GM23338 (cell line): ENCODE measurements at regions not wholly inside any gene's neighbourhood (a gene's known extent, or its start where the extent isn't known, plus 50 kb on each side); places are given as distances from the start of the nearest gene placed in this dataset.

ENCODE experiments used
- ATAC-seq: fragments of 200-7000 bp; cut with Tn5 transposase; 3 replicates; pipeline ENCODE4 v1.9.1; 2020
- DNase-seq: peaks from one replicate; pipeline ENCODE4 v3.0.0-alpha.2; 2015; ENCODE audit warnings: low spot score
- H2AFZ ChIP-seq: fragments of 200-600 bp; sonication (generic); 2 replicates; pipeline ENCODE4 v1.8.0; 2016; ENCODE audit warnings: antibody characterized with exemption, mild to moderate bottlenecking, moderate library complexity
- H3F3A ChIP-seq: fragments of 200-600 bp; sonication (generic); replicated peaks from 2 replicates; pipeline ENCODE4 v1.8.0; 2017; ENCODE audit warnings: antibody characterized with exemption, mixed run types, low read depth
- H3K27ac ChIP-seq: fragments of 200-600 bp; sonication (generic); 2 replicates; pipeline ENCODE4 v1.6.1; 2016; ENCODE audit warnings: low read depth
- H3K27me3 ChIP-seq: fragments of 200-600 bp; sonication (generic); 2 replicates; pipeline ENCODE4 v1.8.0; 2016; ENCODE audit warnings: mild to moderate bottlenecking, mixed run types, moderate library complexity; ENCODE audit not compliant: insufficient read depth
- H3K36me3 ChIP-seq: fragments of 200-600 bp; sonication (generic); 2 replicates; pipeline ENCODE4 v1.8.0; 2016; ENCODE audit warnings: mild to moderate bottlenecking; ENCODE audit not compliant: insufficient read depth
- H3K4me1 ChIP-seq: fragments of 200-600 bp; sonication (generic); 2 replicates; pipeline ENCODE4 v1.8.0; 2016; ENCODE audit warnings: mild to moderate bottlenecking, moderate library complexity; ENCODE audit not compliant: insufficient read depth
- H3K4me2 ChIP-seq: fragments of 200-600 bp; sonication (generic); 2 replicates; pipeline ENCODE4 v1.7.1; 2017; ENCODE audit warnings: mixed run types
- H3K4me3 ChIP-seq: fragments of 200-600 bp; sonication (generic); 2 replicates; pipeline ENCODE4 v1.6.1; 2016; ENCODE audit warnings: mixed run types
- H3K79me2 ChIP-seq: fragments of 200-600 bp; sonication (generic); replicated peaks from 2 replicates; pipeline ENCODE4 v1.8.0; 2017; ENCODE audit warnings: mild to moderate bottlenecking; ENCODE audit not compliant: insufficient read depth
- H3K9me2 ChIP-seq: fragments of 200-600 bp; sonication (generic); 2 replicates; pipeline ENCODE4 v1.8.0; 2017; ENCODE audit not compliant: insufficient read depth
- H4K20me1 ChIP-seq: fragments of 200-600 bp; sonication (generic); replicated peaks from 2 replicates; pipeline ENCODE4 v1.8.0; 2017; ENCODE audit warnings: mild to moderate bottlenecking; ENCODE audit not compliant: insufficient read depth
- H3K27ac Mint-ChIP-seq: 2 replicates; pipeline ENCODE4 v1.8.0; 2020; ENCODE audit warnings: inconsistent platforms, mild to moderate bottlenecking, moderate library complexity, mixed read lengths
- H3K27me3 Mint-ChIP-seq: 3 replicates; pipeline ENCODE4 v1.8.0; 2022; ENCODE audit warnings: low read depth, mild to moderate bottlenecking, moderate library complexity, mixed read lengths, inconsistent platforms; ENCODE audit not compliant: insufficient read depth, poor library complexity
- H3K36me3 Mint-ChIP-seq: 3 replicates; pipeline ENCODE4 v1.8.0; 2021; ENCODE audit warnings: low read depth, mild to moderate bottlenecking, inconsistent platforms, moderate library complexity, mixed read lengths
- H3K4me1 Mint-ChIP-seq: 3 replicates; pipeline ENCODE4 v1.8.0; 2020; ENCODE audit warnings: mild to moderate bottlenecking, inconsistent platforms, mixed read lengths
- H3K4me3 Mint-ChIP-seq: 3 replicates; pipeline ENCODE4 v1.8.0; 2021; ENCODE audit warnings: moderate library complexity, mild to moderate bottlenecking, inconsistent platforms, mixed read lengths
- H3K9me3 Mint-ChIP-seq: 3 replicates; pipeline ENCODE4 v1.8.0; 2020; ENCODE audit warnings: moderate library complexity, mild to moderate bottlenecking, inconsistent platforms, mixed read lengths
- CREB1 ChIP-seq: fragments of 250-450 bp; sonication (Bioruptor Pico); IDR thresholded peaks from 2 replicates; pipeline ENCODE4 v1.5.0; 2020; ENCODE audit warnings: low read depth, mild to moderate bottlenecking, moderate library complexity
- EZH2phosphoT487 ChIP-seq: fragments of 200-600 bp; sonication (generic); IDR thresholded peaks from one replicate; pipeline ENCODE4 v1.8.1; 2018; ENCODE audit warnings: antibody characterized with exemption; ENCODE audit not compliant: unreplicated experiment
- NANOG ChIP-seq: IDR thresholded peaks from 2 replicates; pipeline ENCODE4 v1.6.1; 2016; ENCODE audit warnings: antibody characterized with exemption, borderline replicate concordance
- POLR2AphosphoS5 ChIP-seq: IDR thresholded peaks from 2 replicates; pipeline ENCODE4 v1.6.1; 2016; ENCODE audit warnings: antibody characterized with exemption, low read depth
- STAT1 ChIP-seq: IDR thresholded peaks from one replicate; pipeline ENCODE4 v1.6.1; 2016; ENCODE audit warnings: antibody characterized with exemption; ENCODE audit not compliant: unreplicated experiment
- ZNF114 ChIP-seq: fragments of 250-450 bp; sonication (Bioruptor Pico); IDR thresholded peaks from 2 replicates; pipeline ENCODE4 v1.5.0; 2020; ENCODE audit warnings: mild to moderate bottlenecking, moderate library complexity
- ZNF331 ChIP-seq: fragments of 250-450 bp; sonication (Bioruptor Pico); IDR thresholded peaks from 2 replicates; pipeline ENCODE4 v1.5.0; 2020; ENCODE audit warnings: low read depth, mild to moderate bottlenecking, moderate library complexity
- TF ChIP-seq, protein P1 (sequence below): fragments of 250-450 bp; sonication (Bioruptor Pico); IDR thresholded peaks from 2 replicates; pipeline ENCODE4 v1.5.0; 2020; ENCODE audit warnings: mild to moderate bottlenecking, moderate library complexity
- TF ChIP-seq, protein P2 (sequence below): IDR thresholded peaks from 2 replicates; pipeline ENCODE4 v1.6.1; 2016; ENCODE audit warnings: antibody characterized with exemption

DNA sequence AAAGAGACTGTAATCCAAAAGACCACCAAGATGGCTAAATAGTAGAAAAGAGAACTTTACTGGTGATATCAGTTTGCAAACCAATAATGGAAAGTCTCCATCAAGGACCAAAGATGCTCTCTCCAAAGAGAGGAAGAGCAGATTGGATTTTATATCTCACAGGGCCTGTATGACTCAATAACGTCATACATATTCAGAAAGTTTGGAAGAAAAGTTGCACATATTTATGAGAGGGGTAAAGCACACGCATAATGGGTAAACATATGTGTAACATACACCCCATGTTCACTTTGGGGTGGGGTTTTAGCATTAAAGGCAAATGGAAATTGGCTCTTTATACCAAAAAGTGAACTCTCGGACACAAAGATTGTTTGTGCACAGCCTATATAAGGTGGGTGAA, 274.5 kb upstream of the POU1F1 start:
- no peak overlapping the region for H3K4me3 Mint-ChIP-seq

More for the DNA sequence above, 274.5 kb upstream of the POU1F1 start:
- Histone ChIP-seq H4K20me1 (no peaks in the 10 kb centered on the region), H3K27me3 (no peaks in the 10 kb centered on the region), H3K27ac (no peak overlapping the region), H3K9me2 (no peaks in the 10 kb centered on the region), H3K79me2 (no peaks in the 10 kb centered on the region), H3F3A (no peaks in the 10 kb centered on the region), H3K4me2 (no peak overlapping the region), H3K36me3 (no peaks in the 10 kb centered on the region), H3K4me3 (no peak overlapping the region), H2AFZ (no peak overlapping the region), H3K4me1 (no peaks in the 10 kb centered on the region)
- ATAC-seq, result no peak
- H3K36me3 Mint-ChIP-seq, result peaks cover 3% of the 10 kb centered on the region; the same call in 1 of the 3 replicates
- no peaks in the 10 kb centered on the region for H3K27me3 Mint-ChIP-seq
- DNase-seq, result no peak
- H3K27ac Mint-ChIP-seq, result no peak overlapping the region
- no peak for TF ChIP-seq STAT1
- TF ChIP-seq ZNF114, result no peak
- TF ChIP-seq CREB1, result no peak
- no peak for TF ChIP-seq ZNF331
- TF ChIP-seq, protein P1, sequence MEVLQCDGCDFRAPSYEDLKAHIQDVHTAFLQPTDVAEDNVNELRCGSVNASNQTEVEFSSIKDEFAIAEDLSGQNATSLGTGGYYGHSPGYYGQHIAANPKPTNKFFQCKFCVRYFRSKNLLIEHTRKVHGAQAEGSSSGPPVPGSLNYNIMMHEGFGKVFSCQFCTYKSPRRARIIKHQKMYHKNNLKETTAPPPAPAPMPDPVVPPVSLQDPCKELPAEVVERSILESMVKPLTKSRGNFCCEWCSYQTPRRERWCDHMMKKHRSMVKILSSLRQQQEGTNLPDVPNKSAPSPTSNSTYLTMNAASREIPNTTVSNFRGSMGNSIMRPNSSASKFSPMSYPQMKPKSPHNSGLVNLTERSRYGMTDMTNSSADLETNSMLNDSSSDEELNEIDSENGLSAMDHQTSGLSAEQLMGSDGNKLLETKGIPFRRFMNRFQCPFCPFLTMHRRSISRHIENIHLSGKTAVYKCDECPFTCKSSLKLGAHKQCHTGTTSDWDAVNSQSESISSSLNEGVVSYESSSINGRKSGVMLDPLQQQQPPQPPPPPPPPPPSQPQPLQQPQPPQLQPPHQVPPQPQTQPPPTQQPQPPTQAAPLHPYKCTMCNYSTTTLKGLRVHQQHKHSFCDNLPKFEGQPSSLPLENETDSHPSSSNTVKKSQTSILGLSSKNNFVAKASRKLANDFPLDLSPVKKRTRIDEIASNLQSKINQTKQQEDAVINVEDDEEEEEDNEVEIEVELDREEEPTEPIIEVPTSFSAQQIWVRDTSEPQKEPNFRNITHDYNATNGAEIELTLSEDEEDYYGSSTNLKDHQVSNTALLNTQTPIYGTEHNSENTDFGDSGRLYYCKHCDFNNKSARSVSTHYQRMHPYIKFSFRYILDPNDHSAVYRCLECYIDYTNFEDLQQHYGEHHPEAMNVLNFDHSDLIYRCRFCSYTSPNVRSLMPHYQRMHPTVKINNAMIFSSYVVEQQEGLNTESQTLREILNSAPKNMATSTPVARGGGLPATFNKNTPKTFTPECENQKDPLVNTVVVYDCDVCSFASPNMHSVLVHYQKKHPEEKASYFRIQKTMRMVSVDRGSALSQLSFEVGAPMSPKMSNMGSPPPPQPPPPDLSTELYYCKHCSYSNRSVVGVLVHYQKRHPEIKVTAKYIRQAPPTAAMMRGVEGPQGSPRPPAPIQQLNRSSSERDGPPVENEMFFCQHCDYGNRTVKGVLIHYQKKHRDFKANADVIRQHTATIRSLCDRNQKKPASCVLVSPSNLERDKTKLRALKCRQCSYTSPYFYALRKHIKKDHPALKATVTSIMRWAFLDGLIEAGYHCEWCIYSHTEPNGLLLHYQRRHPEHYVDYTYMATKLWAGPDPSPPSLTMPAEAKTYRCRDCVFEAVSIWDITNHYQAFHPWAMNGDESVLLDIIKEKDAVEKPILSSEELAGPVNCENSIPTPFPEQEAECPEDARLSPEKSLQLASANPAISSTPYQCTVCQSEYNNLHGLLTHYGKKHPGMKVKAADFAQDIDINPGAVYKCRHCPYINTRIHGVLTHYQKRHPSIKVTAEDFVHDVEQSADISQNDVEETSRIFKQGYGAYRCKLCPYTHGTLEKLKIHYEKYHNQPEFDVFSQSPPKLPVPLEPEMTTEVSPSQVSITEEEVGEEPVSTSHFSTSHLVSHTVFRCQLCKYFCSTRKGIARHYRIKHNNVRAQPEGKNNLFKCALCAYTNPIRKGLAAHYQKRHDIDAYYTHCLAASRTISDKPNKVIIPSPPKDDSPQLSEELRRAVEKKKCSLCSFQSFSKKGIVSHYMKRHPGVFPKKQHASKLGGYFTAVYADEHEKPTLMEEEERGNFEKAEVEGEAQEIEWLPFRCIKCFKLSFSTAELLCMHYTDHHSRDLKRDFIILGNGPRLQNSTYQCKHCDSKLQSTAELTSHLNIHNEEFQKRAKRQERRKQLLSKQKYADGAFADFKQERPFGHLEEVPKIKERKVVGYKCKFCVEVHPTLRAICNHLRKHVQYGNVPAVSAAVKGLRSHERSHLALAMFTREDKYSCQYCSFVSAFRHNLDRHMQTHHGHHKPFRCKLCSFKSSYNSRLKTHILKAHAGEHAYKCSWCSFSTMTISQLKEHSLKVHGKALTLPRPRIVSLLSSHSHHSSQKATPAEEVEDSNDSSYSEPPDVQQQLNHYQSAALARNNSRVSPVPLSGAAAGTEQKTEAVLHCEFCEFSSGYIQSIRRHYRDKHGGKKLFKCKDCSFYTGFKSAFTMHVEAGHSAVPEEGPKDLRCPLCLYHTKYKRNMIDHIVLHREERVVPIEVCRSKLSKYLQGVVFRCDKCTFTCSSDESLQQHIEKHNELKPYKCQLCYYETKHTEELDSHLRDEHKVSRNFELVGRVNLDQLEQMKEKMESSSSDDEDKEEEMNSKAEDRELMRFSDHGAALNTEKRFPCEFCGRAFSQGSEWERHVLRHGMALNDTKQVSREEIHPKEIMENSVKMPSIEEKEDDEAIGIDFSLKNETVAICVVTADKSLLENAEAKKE (CRISPR knock-in tag), result no peak
- TF ChIP-seq, protein P2, sequence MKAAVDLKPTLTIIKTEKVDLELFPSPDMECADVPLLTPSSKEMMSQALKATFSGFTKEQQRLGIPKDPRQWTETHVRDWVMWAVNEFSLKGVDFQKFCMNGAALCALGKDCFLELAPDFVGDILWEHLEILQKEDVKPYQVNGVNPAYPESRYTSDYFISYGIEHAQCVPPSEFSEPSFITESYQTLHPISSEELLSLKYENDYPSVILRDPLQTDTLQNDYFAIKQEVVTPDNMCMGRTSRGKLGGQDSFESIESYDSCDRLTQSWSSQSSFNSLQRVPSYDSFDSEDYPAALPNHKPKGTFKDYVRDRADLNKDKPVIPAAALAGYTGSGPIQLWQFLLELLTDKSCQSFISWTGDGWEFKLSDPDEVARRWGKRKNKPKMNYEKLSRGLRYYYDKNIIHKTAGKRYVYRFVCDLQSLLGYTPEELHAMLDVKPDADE, result no peak
- TF ChIP-seq EZH2phosphoT487, result no peak
- no peak for TF ChIP-seq POLR2AphosphoS5
- TF ChIP-seq NANOG, result no peak
- no peaks in the 10 kb centered on the region for H3K4me1 Mint-ChIP-seq
- no peaks in the 10 kb centered on the region for H3K9me3 Mint-ChIP-seq
